Non-pigmented ciliary epithelial cell (primary cell): ENCODE measurements at regions not wholly inside any gene's neighbourhood (a gene's known extent, or its start where the extent isn't known, plus 50 kb on each side); places are given as distances from the start of the nearest gene placed in this dataset.
A peak's percentile ranks its signal among the peaks of the same experiment; 100 is the strongest.

Experiments used
- DNase-seq: peaks from one replicate; pipeline ENCODE4 v3.0.0-alpha.2; 2010; ENCODE audit warnings: low read depth

- no peak for DNase-seq
Measured at GRCh38 chr4:117941611-117942010, 92.7 kb upstream of the NDST3 start.

DNA sequence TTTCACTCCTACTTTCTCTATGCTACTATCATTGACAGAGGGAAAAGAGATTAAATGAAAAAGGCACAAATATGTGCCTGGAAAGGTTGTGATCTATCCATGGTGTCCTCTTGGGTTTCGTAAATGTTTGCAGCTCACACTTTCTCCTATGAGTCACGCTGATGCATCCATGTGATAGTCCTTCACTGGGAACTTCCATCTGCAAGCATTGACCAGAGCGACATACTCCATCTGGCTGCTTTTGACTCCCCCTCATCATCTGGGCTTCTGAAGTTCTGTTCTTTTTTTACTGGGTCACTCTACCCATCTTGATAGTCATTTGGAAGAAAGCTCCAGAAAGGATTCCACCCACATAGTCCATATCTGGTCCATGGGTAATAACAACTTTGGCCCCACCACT lies 84.7 kb upstream of the NDST3 start:
- DNase-seq: no peak

DNA sequence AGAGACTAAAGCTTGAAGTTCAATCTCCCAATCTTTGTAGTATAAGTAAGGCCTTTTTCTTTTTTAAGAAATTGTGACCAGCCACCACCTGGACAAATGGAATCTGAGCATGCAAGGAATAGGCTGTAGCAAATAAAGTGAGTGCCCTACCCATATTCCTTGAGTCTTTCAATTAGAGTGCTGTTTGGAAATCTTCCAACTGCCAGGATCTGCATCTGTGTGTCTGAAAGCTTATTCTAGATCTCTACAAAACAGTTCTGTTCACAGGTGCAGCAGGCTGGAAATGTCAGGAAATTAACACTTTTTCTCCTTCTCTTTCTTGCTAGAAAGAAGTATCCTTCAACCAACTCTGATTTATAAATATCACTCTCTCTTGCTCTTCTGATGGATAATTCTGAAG lies 76.7 kb upstream of the NDST3 start:
- DNase-seq: no peak

DNA sequence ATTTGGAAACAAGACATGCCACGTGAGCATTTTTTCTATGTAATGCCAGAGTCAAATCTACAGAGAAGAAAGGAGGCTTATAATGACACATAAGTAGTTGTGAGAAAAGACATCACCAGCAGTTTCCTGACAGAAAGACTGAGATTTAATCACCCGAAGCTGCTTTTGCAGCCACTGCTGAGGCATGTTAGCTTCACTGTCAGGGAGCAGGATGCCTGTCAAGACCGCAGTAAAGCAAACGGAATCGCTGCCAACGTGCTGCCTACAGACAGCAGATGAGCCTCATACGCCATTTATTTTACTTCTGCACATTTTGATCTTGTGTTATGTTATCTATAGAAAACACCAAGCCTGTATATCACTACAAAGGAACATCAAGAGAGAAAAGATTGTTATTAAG lies 68.7 kb upstream of the NDST3 start:
- no peak for DNase-seq

- DNase-seq: no peak
Measured at GRCh38 chr4:117968606-117969005, 65.7 kb upstream of the NDST3 start.

DNA sequence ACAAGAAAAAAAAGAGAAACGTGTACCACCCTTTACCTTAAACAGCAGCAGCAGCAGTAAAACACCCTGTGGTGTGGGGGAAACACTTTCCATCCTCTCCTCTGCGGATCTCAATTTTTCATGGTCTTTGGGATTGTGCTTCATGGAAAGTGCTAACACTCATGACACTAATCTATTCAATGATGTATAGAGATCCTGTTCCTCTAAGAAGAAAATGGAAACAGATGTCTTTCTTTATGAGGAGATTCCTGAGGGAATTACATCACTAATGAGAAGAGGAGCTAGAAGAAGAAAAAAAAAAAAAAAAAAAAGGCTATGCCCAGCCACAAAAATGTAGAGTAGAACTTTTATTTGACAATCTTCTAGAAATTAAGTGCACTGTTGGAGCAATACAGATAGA lies 62.9 kb upstream of the NDST3 start:
- no peak for DNase-seq

DNA sequence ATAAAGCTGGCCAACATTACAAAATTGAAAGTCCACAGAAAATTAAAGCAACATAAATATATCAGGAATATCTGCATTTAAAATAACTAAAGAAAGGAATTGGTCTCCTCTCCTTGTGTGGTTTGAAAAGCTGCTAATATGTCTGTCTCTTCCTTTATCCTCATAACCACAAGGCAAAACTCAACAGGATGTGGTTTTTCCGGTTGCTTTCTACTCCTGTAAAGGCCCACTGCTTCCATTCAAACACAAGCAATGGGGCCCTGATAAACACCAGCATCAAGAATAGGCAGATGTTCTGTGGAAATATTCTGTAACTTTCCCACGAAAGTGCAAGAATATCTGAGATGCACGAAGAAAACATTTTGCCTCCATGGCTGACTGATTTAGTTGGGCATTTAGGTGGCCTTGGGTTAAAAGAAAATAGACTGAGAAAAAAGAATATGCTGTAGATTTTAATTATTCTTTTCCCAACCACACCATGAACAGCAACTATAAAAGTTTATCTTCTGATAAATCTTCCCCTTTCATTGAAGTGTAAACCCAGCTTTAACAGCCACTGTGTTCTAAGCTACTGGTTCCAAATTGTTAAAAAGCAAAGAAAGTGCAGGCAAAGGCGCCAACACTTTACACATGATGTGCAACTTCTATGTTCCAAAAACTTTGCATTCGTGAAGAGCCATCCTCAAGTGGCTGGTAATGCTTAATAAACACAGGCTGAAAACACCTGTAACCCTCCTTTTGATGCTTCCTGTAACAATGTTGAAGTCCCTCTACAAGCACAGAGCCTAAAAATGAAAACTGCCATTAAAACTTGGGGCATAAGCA lies 50.5 kb upstream of the NDST3 start:
- DNase-seq: peak; percentile 58

- DNase-seq: no peak
Measured at GRCh38 chr4:117984366-117984680, 50.0 kb upstream of the NDST3 start.
